Astrocyte (in vitro differentiated cells and primary cell): ENCODE measurements at regions not wholly inside any gene's neighbourhood (a gene's known extent, or its start where the extent isn't known, plus 50 kb on each side); places are given as distances from the start of the nearest gene placed in this dataset.

Source experiments
- DNase-seq: peaks from one replicate; pipeline ENCODE4 v3.0.0-alpha.2; 2010; ENCODE audit warnings: low read depth
- FAIRE-seq: peaks from 2 replicates; lab custom pipeline; 2011; peaks lifted over from hg19 to GRCh38; lab: Jason Lieb, UNC
- H2AFZ ChIP-seq: 2 replicates; pipeline ENCODE4 v1.6.0; 2012; ENCODE audit warnings: low read depth, low read length, inconsistent platforms
- H3K27ac ChIP-seq: 2 replicates; pipeline ENCODE4 v1.5.1; 2011; ENCODE audit warnings: low read depth, low read length, inconsistent platforms
- H3K27me3 ChIP-seq: 2 replicates; pipeline ENCODE4 v1.6.0; 2011; ENCODE audit warnings: low read length, inconsistent platforms; ENCODE audit not compliant: insufficient read depth
- H3K36me3 ChIP-seq: 2 replicates; pipeline ENCODE4 v1.5.1; 2011; ENCODE audit warnings: low read length, inconsistent platforms; ENCODE audit not compliant: insufficient read depth
- H3K4me1 ChIP-seq: 2 replicates; pipeline ENCODE4 v1.5.1; 2011; ENCODE audit warnings: low read length, inconsistent platforms; ENCODE audit not compliant: insufficient read depth
- H3K4me2 ChIP-seq: 2 replicates; pipeline ENCODE4 v1.6.0; 2012; ENCODE audit warnings: low read length, inconsistent platforms
- H3K4me3 ChIP-seq: 2 replicates; pipeline ENCODE4 v1.5.1; 2011; ENCODE audit warnings: low read depth, mild to moderate bottlenecking, low read length, inconsistent platforms; ENCODE audit not compliant: insufficient read depth
- H3K79me2 ChIP-seq: 2 replicates; pipeline ENCODE4 v1.6.0; 2012; ENCODE audit warnings: mild to moderate bottlenecking, low read length, inconsistent platforms; ENCODE audit not compliant: insufficient read depth
- H3K9ac ChIP-seq: 2 replicates; pipeline ENCODE4 v1.6.0; 2012; ENCODE audit warnings: mild to moderate bottlenecking, low read length, inconsistent platforms
- H3K9me3 ChIP-seq: 2 replicates; pipeline ENCODE4 v1.5.1; 2012; ENCODE audit warnings: low read depth, mild to moderate bottlenecking, low read length, inconsistent platforms; ENCODE audit not compliant: insufficient read depth
- H4K20me1 ChIP-seq: 2 replicates; pipeline ENCODE4 v1.6.0; 2012; ENCODE audit warnings: low read length, inconsistent platforms; ENCODE audit not compliant: insufficient read depth
- H3K27ac Mint-ChIP-seq: one replicate; pipeline ENCODE4 v1.8.0; 2021; ENCODE audit warnings: mild to moderate bottlenecking, mixed read lengths; ENCODE audit not compliant: unreplicated experiment
- H3K27me3 Mint-ChIP-seq: one replicate; pipeline ENCODE4 v1.8.0; 2021; ENCODE audit warnings: low read depth, mixed read lengths; ENCODE audit not compliant: unreplicated experiment
- H3K36me3 Mint-ChIP-seq: one replicate; pipeline ENCODE4 v1.8.0; 2021; ENCODE audit warnings: low read depth, mixed read lengths; ENCODE audit not compliant: unreplicated experiment
- H3K4me1 Mint-ChIP-seq: one replicate; pipeline ENCODE4 v1.8.0; 2021; ENCODE audit warnings: low read depth, mixed read lengths; ENCODE audit not compliant: unreplicated experiment
- H3K4me3 Mint-ChIP-seq: one replicate; pipeline ENCODE4 v1.8.0; 2021; ENCODE audit warnings: mild to moderate bottlenecking, moderate library complexity, mixed read lengths; ENCODE audit not compliant: unreplicated experiment
- H3K9me3 Mint-ChIP-seq: one replicate; pipeline ENCODE4 v1.8.0; 2021; ENCODE audit warnings: mild to moderate bottlenecking, mixed read lengths; ENCODE audit not compliant: unreplicated experiment
- EZH2 ChIP-seq: IDR thresholded peaks from 2 replicates; pipeline ENCODE4 v1.6.1; 2012; ENCODE audit warnings: mild to moderate bottlenecking, low read length, inconsistent platforms; ENCODE audit not compliant: insufficient read depth
- TF ChIP-seq, protein P1 (sequence below): IDR thresholded peaks from 2 replicates; pipeline ENCODE4 v1.5.1; 2011; ENCODE audit warnings: low read depth, mild to moderate bottlenecking, inconsistent platforms, low read length, moderate library complexity; ENCODE audit not compliant: insufficient read depth

DNA sequence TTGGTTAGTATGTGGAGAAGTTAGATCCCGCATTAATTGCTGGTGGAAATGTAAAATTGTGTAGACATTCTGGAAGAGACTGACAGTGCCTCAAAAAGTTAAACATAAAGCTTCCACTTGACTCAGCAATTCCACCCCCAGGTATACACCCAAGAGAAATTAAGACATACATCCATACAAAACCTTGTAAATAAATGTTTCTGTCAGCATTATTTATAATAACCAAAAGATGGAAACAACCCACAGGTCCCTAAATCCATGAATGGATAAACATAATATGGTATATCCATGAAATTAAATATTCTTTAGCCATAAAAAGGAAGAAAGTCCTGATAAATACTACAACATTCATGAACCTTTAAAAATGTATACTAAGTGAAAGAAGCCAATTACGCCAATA lies 817.4 kb downstream of the NTRK3 start:
- no peaks in the 10 kb centered on the region for H3K27me3 Mint-ChIP-seq
- FAIRE-seq: no peak

DNA sequence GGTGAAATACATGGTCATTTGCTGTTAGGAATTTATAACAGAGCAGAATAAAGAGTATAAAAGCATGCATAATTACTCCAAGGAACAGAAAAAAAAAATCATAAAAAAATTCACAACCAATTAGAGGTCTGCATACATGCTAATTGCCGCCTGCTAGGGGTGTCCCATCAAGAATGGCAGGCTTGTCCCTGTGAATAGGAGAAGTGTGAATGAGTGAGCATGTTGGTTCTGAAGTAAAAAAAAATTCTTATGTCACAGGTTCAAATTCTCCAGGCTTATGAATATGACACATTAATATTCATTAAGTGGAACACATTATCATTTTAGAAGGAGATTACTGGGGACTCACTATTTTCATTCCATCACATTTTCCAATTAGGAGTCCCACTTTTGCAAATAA lies 822.7 kb downstream of the NTRK3 start:
- H3K4me3 ChIP-seq: no peak overlapping the region
- TF ChIP-seq, protein P1, sequence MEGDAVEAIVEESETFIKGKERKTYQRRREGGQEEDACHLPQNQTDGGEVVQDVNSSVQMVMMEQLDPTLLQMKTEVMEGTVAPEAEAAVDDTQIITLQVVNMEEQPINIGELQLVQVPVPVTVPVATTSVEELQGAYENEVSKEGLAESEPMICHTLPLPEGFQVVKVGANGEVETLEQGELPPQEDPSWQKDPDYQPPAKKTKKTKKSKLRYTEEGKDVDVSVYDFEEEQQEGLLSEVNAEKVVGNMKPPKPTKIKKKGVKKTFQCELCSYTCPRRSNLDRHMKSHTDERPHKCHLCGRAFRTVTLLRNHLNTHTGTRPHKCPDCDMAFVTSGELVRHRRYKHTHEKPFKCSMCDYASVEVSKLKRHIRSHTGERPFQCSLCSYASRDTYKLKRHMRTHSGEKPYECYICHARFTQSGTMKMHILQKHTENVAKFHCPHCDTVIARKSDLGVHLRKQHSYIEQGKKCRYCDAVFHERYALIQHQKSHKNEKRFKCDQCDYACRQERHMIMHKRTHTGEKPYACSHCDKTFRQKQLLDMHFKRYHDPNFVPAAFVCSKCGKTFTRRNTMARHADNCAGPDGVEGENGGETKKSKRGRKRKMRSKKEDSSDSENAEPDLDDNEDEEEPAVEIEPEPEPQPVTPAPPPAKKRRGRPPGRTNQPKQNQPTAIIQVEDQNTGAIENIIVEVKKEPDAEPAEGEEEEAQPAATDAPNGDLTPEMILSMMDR: no peak
- TF ChIP-seq EZH2: no peak
- no peak for FAIRE-seq
- H4K20me1 ChIP-seq: no peaks in the 10 kb centered on the region
- H3K4me2 ChIP-seq: no peak overlapping the region
- Mint-ChIP-seq H3K27me3 (no peaks in the 10 kb centered on the region), H3K4me1 (no peaks in the 10 kb centered on the region), H3K9me3 (no peaks in the 10 kb centered on the region), H3K4me3 (no peak overlapping the region), H3K27ac (no peak overlapping the region), H3K36me3 (no peaks in the 10 kb centered on the region)
- H3K27ac ChIP-seq: no peak overlapping the region
- H3K9ac ChIP-seq: no peak overlapping the region
- H3K79me2 ChIP-seq: no peaks in the 10 kb centered on the region
- H3K36me3 ChIP-seq: no peaks in the 10 kb centered on the region
- H3K27me3 ChIP-seq: no peaks in the 10 kb centered on the region
- H3K9me3 ChIP-seq: no peaks in the 10 kb centered on the region
- no peak overlapping the region for H2AFZ ChIP-seq
- DNase-seq: no peak
- H3K4me1 ChIP-seq: no peaks in the 10 kb centered on the region

More for the DNA sequence above, 817.4 kb downstream of the NTRK3 start:
- no peak overlapping the region for H3K27ac ChIP-seq
- H3K79me2 ChIP-seq: no peaks in the 10 kb centered on the region
- no peak overlapping the region for H2AFZ ChIP-seq
- H3K4me3 Mint-ChIP-seq: no peak overlapping the region
- no peak for DNase-seq
- no peak overlapping the region for H3K27ac Mint-ChIP-seq
- no peaks in the 10 kb centered on the region for H3K4me1 Mint-ChIP-seq
- H4K20me1 ChIP-seq: no peaks in the 10 kb centered on the region
- TF ChIP-seq, protein P1: no peak
- no peak for TF ChIP-seq EZH2
- H3K36me3 Mint-ChIP-seq: no peaks in the 10 kb centered on the region
- H3K4me3 ChIP-seq: no peak overlapping the region
- H3K9me3 Mint-ChIP-seq: no peaks in the 10 kb centered on the region
- no peaks in the 10 kb centered on the region for H3K9me3 ChIP-seq
- H3K4me2 ChIP-seq: no peak overlapping the region
- H3K4me1 ChIP-seq: no peaks in the 10 kb centered on the region
- no peaks in the 10 kb centered on the region for H3K36me3 ChIP-seq
- H3K27me3 ChIP-seq: no peaks in the 10 kb centered on the region
- no peak overlapping the region for H3K9ac ChIP-seq

DNA sequence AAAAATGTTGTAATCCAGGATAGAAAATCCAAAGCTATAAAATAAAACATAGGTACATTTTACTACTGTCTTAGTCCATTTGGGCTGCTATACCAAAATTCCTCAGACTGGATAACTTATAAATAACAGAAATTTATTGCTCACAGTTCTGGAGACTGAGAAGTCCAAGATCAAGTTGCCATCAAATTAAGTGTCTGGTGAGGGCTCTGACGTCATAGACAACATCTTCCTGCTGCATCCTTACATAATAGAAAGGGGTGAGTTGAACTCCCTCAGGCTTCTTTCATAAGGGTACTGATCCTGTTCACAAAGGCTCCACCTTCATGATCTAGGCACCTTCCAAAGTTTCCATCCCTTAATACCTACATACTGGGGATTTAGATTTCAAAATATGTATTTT lies 826.8 kb downstream of the NTRK3 start:
- Histone ChIP-seq H3K79me2 (no peaks in the 10 kb centered on the region), H4K20me1 (no peaks in the 10 kb centered on the region), H2AFZ (no peak overlapping the region), H3K27me3 (no peaks in the 10 kb centered on the region), H3K4me3 (no peak overlapping the region), H3K27ac (no peak overlapping the region), H3K9me3 (no peaks in the 10 kb centered on the region), H3K4me1 (no peaks in the 10 kb centered on the region), H3K9ac (no peak overlapping the region), H3K4me2 (no peak overlapping the region), H3K36me3 (no peaks in the 10 kb centered on the region)
- no peak for FAIRE-seq
- Mint-ChIP-seq H3K4me1 (no peaks in the 10 kb centered on the region), H3K27me3 (no peaks in the 10 kb centered on the region), H3K36me3 (no peaks in the 10 kb centered on the region), H3K9me3 (no peaks in the 10 kb centered on the region), H3K4me3 (no peak overlapping the region), H3K27ac (no peak overlapping the region)
- TF ChIP-seq, protein P1: no peak
- no peak for TF ChIP-seq EZH2
- no peak for DNase-seq
